Right hindlimb (tissue), 1 donor: ENCODE measurements at regions not wholly inside any gene's neighbourhood (a gene's known extent, or its start where the extent isn't known, plus 50 kb on each side); places are given as distances from the start of the nearest gene placed in this dataset.
"Not testable (repeated sequence)": the region's sequence is repeated elsewhere in the genome, so short reads cannot be mapped to it uniquely, and the experiment has no call there.

ENCODE experiments used
- DNase-seq: peaks from one replicate; pipeline ENCODE4 v3.0.0-alpha.2; 2018

GRCh38 chr4:65265526-65265925 is 404.8 kb downstream of the EPHA5 start:
- no peak for DNase-seq

- no peak for DNase-seq
These were observed 411.0 kb downstream of the EPHA5 start for GRCh38 chr4:65259296-65259695.

- no peak for DNase-seq
These were observed 419.4 kb downstream of the EPHA5 start for GRCh38 chr4:65250916-65251315.

- no peak for DNase-seq
These were observed 421.2 kb downstream of the EPHA5 start for GRCh38 chr4:65249111-65249510.

GRCh38 chr4:65242156-65242846 is 428.0 kb downstream of the EPHA5 start:
- DNase-seq, result no peak

GRCh38 chr4:65241257-65241997 is 428.9 kb downstream of the EPHA5 start:
- DNase-seq, result no peak

- DNase-seq, result no peak
These were observed 436.2 kb downstream of the EPHA5 start for GRCh38 chr4:65234061-65234460.

GRCh38 chr4:65227628-65228027 is 442.7 kb downstream of the EPHA5 start:
- no peak for DNase-seq

- no peak for DNase-seq
These were observed 446.7 kb downstream of the EPHA5 start for GRCh38 chr4:65223601-65224000.

GRCh38 chr4:65223074-65223473 is 447.2 kb downstream of the EPHA5 start:
- not testable (repeated sequence) for DNase-seq

GRCh38 chr4:65217179-65217578 is 453.1 kb downstream of the EPHA5 start:
- no peak for DNase-seq

- DNase-seq, result no peak
These were observed 467.4 kb downstream of the EPHA5 start for GRCh38 chr4:65202853-65203236.

GRCh38 chr4:65202165-65202852 is 468.0 kb downstream of the EPHA5 start:
- DNase-seq, result no peak

- DNase-seq, result no peak
These were observed 474.6 kb downstream of the EPHA5 start for GRCh38 chr4:65195666-65196065.

GRCh38 chr4:65195002-65195401 is 475.3 kb downstream of the EPHA5 start:
- no peak for DNase-seq

- no peak for DNase-seq
These were observed 476.3 kb downstream of the EPHA5 start for GRCh38 chr4:65193985-65194384.

GRCh38 chr4:65190780-65191179 is 479.5 kb downstream of the EPHA5 start:
- no peak for DNase-seq

- DNase-seq, result no peak
These were observed 494.7 kb downstream of the EPHA5 start for GRCh38 chr4:65175585-65175984.

GRCh38 chr4:65170768-65171514 is 499.3 kb downstream of the EPHA5 start:
- no peak for DNase-seq

- DNase-seq, result no peak
These were observed 502.6 kb downstream of the EPHA5 start for GRCh38 chr4:65167719-65168118.

GRCh38 chr4:65152205-65152604 is 518.1 kb downstream of the EPHA5 start:
- DNase-seq, result no peak

GRCh38 chr4:65139998-65140397 is 530.3 kb downstream of the EPHA5 start:
- no peak for DNase-seq

GRCh38 chr4:65126200-65126599 is 544.1 kb downstream of the EPHA5 start:
- no peak for DNase-seq
